GM12891 (cell line): ENCODE measurements at regions not wholly inside any gene's neighbourhood (a gene's known extent, or its start where the extent isn't known, plus 50 kb on each side); places are given as distances from the start of the nearest gene placed in this dataset.

Experiments
- DNase-seq: peaks from one replicate; pipeline ENCODE4 v3.0.0; 2011; ENCODE audit warnings: low spot score; ENCODE audit not compliant: insufficient read length
- FAIRE-seq: peaks from 2 replicates; lab custom pipeline; 2011; peaks lifted over from hg19 to GRCh38; lab: Jason Lieb, UNC
- PAX5 ChIP-seq: IDR thresholded peaks from 2 replicates; pipeline ENCODE4 v1.6.1; 2011; ENCODE audit warnings: low read length, moderate library complexity, mild to moderate bottlenecking; ENCODE audit not compliant: insufficient read depth, severe bottlenecking
- POLR2A ChIP-seq: IDR thresholded peaks from 2 replicates; pipeline ENCODE4 v1.6.1; 2011; ENCODE audit warnings: low read depth, low read length, control low read depth
- POLR2AphosphoS5 ChIP-seq: IDR thresholded peaks from 2 replicates; pipeline ENCODE4 v1.6.1; 2011; ENCODE audit warnings: low read depth, low read length, control low read depth
- POU2F2 ChIP-seq: IDR thresholded peaks from 2 replicates; pipeline ENCODE4 v1.6.1; 2011; ENCODE audit warnings: low read depth, mild to moderate bottlenecking, control low read depth, low read length, moderate library complexity
- SPI1 ChIP-seq: IDR thresholded peaks from 2 replicates; pipeline ENCODE4 v1.6.1; 2011; ENCODE audit warnings: low read depth, low read length, control low read depth
- TAF1 ChIP-seq: IDR thresholded peaks from 2 replicates; pipeline ENCODE4 v1.6.1; 2011; ENCODE audit warnings: low read depth, low read length, control low read depth

- FAIRE-seq: no peak
These were observed 150.6 kb upstream of the UMPS start for GRCh38 chr3:124579641-124580040.

GRCh38 chr3:124582196-124582595 is 148.1 kb upstream of the UMPS start:
- DNase-seq (no peak), FAIRE-seq (no peak)
- no peak for TF ChIP-seq POU2F2
- TF ChIP-seq PAX5: no peak
- TF ChIP-seq POLR2A: no peak
- no peak for TF ChIP-seq SPI1
- TF ChIP-seq POLR2AphosphoS5: no peak
- TF ChIP-seq TAF1: no peak

More at GRCh38 chr3:124579641-124580040, 150.6 kb upstream of the UMPS start:
- no peak for DNase-seq
- TF ChIP-seq PAX5 (no peak), POLR2A (no peak), TAF1 (no peak), SPI1 (no peak), POU2F2 (no peak), POLR2AphosphoS5 (no peak)

- peak; percentile 43 for FAIRE-seq
- no peak for DNase-seq
- TF ChIP-seq SPI1 (no peak), POLR2AphosphoS5 (no peak), TAF1 (no peak)
These were observed 147.4 kb upstream of the UMPS start for GRCh38 chr3:124582621-124583395.

GRCh38 chr3:124584245-124584551 is 146.1 kb upstream of the UMPS start:
- TF ChIP-seq PAX5 (no peak), POLR2AphosphoS5 (no peak), SPI1 (no peak), TAF1 (no peak), POLR2A (no peak), POU2F2 (no peak)
- peak; percentile 9 for FAIRE-seq
- DNase-seq: no peak

GRCh38 chr3:124584552-124585391 is 145.5 kb upstream of the UMPS start:
- FAIRE-seq (peak; percentile 71), DNase-seq (peak; percentile 35)
- TF ChIP-seq POLR2AphosphoS5: no peak
- TF ChIP-seq SPI1: no peak
- no peak for TF ChIP-seq PAX5
- TF ChIP-seq TAF1: no peak
- no peak for TF ChIP-seq POU2F2
- TF ChIP-seq POLR2A: no peak

GRCh38 chr3:124586126-124587052 is 143.9 kb upstream of the UMPS start:
- no peak for DNase-seq
- FAIRE-seq: no peak
- TF ChIP-seq PAX5: no peak
- TF ChIP-seq SPI1: no peak
- no peak for TF ChIP-seq TAF1
- TF ChIP-seq POLR2A: no peak
- TF ChIP-seq POLR2AphosphoS5: no peak
- no peak for TF ChIP-seq POU2F2

GRCh38 chr3:124587053-124587408 is 143.2 kb upstream of the UMPS start:
- no peak for FAIRE-seq
- no peak for TF ChIP-seq TAF1
- no peak for TF ChIP-seq SPI1
- TF ChIP-seq POU2F2: no peak
- TF ChIP-seq POLR2A: no peak
- no peak for TF ChIP-seq PAX5
- TF ChIP-seq POLR2AphosphoS5: no peak
- no peak for DNase-seq

- TF ChIP-seq SPI1: no peak
- no peak for TF ChIP-seq POLR2AphosphoS5
- no peak for TF ChIP-seq POU2F2
- TF ChIP-seq TAF1: no peak
- TF ChIP-seq POLR2A: no peak
- no peak for TF ChIP-seq PAX5
- FAIRE-seq (no peak), DNase-seq (no peak)
These were observed 142.2 kb upstream of the UMPS start for GRCh38 chr3:124588036-124588435.

- FAIRE-seq (peak; percentile 33), DNase-seq (no peak)
- TF ChIP-seq PAX5: no peak
- no peak for TF ChIP-seq POU2F2
- no peak for TF ChIP-seq TAF1
- TF ChIP-seq POLR2A: no peak
- TF ChIP-seq SPI1: no peak
- no peak for TF ChIP-seq POLR2AphosphoS5
These were observed 141.5 kb upstream of the UMPS start for GRCh38 chr3:124588794-124589193.
